Prostate gland (tissue), 2 donors: ENCODE measurements at regions not wholly inside any gene's neighbourhood (a gene's known extent, or its start where the extent isn't known, plus 50 kb on each side); places are given as distances from the start of the nearest gene placed in this dataset.
"Not testable (repeated sequence)": the region's sequence is repeated elsewhere in the genome, so short reads cannot be mapped to it uniquely, and the experiment has no call there.

Source experiments
- POLR2A ChIP-seq: fragments of 450-650 bp; IDR thresholded peaks from one replicate; pipeline ENCODE4 v1.6.1; 2016; ENCODE audit warnings: antibody characterized with exemption, mild to moderate bottlenecking
- POLR2AphosphoS5 ChIP-seq: sonication (generic); formaldehyde crosslinking; IDR thresholded peaks from one replicate; pipeline ENCODE4 v1.6.1; 2017; ENCODE audit warnings: antibody characterized with exemption
- TF ChIP-seq, protein P1 (sequence below), 4 experiments: fragments of 200-600 bp in 2 of 4; fragments of 450-650 bp in 2 of 4; sonication (generic) in 2 of 4; IDR thresholded peaks; 1 replicate in 3 of 4; 2 replicates in 1 of 4; pipeline ENCODE4 v1.5.1; 2016 to 2019; ENCODE audit warnings: antibody characterized with exemption in 4 of 4, mild to moderate bottlenecking in 2 of 4, moderate library complexity in 2 of 4

DNA sequence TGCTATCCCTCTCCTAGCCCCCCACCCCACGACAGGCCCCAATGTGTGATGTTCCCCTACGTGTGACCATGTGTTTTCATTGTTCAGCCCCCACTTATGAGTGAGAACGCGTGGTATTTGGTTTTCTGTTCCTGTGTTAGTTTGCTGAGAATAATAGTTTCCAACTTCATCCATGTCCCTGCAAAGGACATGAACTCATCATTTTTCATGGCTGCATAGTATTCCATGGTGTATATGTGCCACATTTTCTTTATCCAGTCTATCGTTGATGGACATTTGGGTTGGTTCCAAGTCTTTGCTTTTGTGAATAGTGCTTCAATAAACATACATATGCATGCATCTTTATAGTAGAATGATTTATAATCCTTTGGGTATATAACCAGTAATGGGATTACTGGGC lies 241.9 kb downstream of the RPAP3 start:
- TF ChIP-seq POLR2A, POLR2AphosphoS5: not testable (repeated sequence)
- TF ChIP-seq, protein P1, sequence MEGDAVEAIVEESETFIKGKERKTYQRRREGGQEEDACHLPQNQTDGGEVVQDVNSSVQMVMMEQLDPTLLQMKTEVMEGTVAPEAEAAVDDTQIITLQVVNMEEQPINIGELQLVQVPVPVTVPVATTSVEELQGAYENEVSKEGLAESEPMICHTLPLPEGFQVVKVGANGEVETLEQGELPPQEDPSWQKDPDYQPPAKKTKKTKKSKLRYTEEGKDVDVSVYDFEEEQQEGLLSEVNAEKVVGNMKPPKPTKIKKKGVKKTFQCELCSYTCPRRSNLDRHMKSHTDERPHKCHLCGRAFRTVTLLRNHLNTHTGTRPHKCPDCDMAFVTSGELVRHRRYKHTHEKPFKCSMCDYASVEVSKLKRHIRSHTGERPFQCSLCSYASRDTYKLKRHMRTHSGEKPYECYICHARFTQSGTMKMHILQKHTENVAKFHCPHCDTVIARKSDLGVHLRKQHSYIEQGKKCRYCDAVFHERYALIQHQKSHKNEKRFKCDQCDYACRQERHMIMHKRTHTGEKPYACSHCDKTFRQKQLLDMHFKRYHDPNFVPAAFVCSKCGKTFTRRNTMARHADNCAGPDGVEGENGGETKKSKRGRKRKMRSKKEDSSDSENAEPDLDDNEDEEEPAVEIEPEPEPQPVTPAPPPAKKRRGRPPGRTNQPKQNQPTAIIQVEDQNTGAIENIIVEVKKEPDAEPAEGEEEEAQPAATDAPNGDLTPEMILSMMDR (IDR thresholded peaks at IDR 0.05): not testable (repeated sequence)
